ENCODE measurements at regions not wholly inside any gene's neighbourhood (a gene's known extent, or its start where the extent isn't known, plus 50 kb on each side); places are given as distances from the start of the nearest gene placed in this dataset.

DNA sequence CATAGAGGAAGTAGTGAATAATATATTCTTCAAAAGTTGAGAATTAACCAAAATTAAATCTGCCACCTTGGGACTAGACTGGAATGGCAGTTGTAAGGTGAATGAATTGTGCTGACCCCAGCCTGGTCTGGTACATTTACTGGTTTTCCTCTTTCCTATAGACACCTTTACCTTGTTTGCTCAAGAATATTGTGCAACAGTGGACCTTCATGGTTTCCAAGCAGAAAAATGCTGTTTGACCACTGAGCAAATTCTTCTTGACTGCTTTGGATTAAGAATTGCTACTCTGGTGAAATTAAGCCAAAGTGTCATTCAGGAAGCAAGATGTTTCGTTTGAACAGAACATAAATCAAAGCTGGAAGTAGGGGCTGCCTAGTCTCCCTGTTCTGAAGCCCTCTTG is 156.6 kb upstream of the TAB2 start:
- Histone ChIP-seq H3K9me3 (no peaks in the 10 kb centered on the region), H3K4me3 (no peak overlapping the region), H3K27ac (no peak overlapping the region), H3K36me3 (no peaks in the 10 kb centered on the region), H3K27me3 (no peaks in the 10 kb centered on the region), H3K4me1 (no peaks in the 10 kb centered on the region)
- TF ChIP-seq CTCF (IDR thresholded peaks at IDR 0.05) = no peak
- TF ChIP-seq POLR2A (IDR thresholded peaks at IDR 0.05) = no peak
- no peak for TF ChIP-seq POLR2AphosphoS5 (IDR thresholded peaks at IDR 0.05)
- intact Hi-C loops (cut with DNase I; ENCODE audit: low total_unique reads) = no loop called here
- DNase-seq (ENCODE audit: low spot score in 2 of 2) = no peak

- H3K27me3 ChIP-seq = no peaks in the 10 kb centered on the region
- intact Hi-C loops (cut with DNase I; ENCODE audit: low total_unique reads) = no loop called here
- no peaks in the 10 kb centered on the region for H3K9me3 ChIP-seq
- H3K36me3 ChIP-seq = no peaks in the 10 kb centered on the region
- TF ChIP-seq POLR2AphosphoS5 (IDR thresholded peaks at IDR 0.05) (no peak), CTCF (IDR thresholded peaks at IDR 0.05) (no peak), POLR2A (IDR thresholded peaks at IDR 0.05) (no peak)
- no peak overlapping the region for H3K27ac ChIP-seq
- no peak overlapping the region for H3K4me3 ChIP-seq
- DNase-seq (ENCODE audit: low spot score in 2 of 2) = no peak
- peaks cover 0 to 5% of the 10 kb centered on the region in 2 donors for H3K4me1 ChIP-seq
Measured at GRCh38 chr6:149162924-149163323, 154.6 kb upstream of the TAB2 start.

- Histone ChIP-seq H3K27me3 (no peaks in the 10 kb centered on the region), H3K36me3 (no peaks in the 10 kb centered on the region), H3K4me1 (peaks cover 0 to 5% of the 10 kb centered on the region in 2 donors), H3K27ac (no peak overlapping the region), H3K4me3 (no peak overlapping the region), H3K9me3 (no peaks in the 10 kb centered on the region)
- DNase-seq (ENCODE audit: low spot score in 2 of 2) = no peak
- intact Hi-C loops (cut with DNase I; ENCODE audit: low total_unique reads) = no loop called here
- no peak for TF ChIP-seq POLR2AphosphoS5 (IDR thresholded peaks at IDR 0.05)
- TF ChIP-seq POLR2A (IDR thresholded peaks at IDR 0.05) = no peak
- no peak for TF ChIP-seq CTCF (IDR thresholded peaks at IDR 0.05)
Measured at GRCh38 chr6:149164199-149164750, 153.2 kb upstream of the TAB2 start.

- no peaks in the 10 kb centered on the region for H3K27me3 ChIP-seq
- H3K27ac ChIP-seq = peak overlapping the region in 1 of 2 donors; percentile 10
- H3K4me1 ChIP-seq = peaks cover 0 to 5% of the 10 kb centered on the region in 2 donors
- TF ChIP-seq CTCF (IDR thresholded peaks at IDR 0.05) = no peak
- TF ChIP-seq POLR2AphosphoS5 (IDR thresholded peaks at IDR 0.05) = no peak
- TF ChIP-seq POLR2A (IDR thresholded peaks at IDR 0.05) = no peak
- DNase-seq (ENCODE audit: low spot score in 2 of 2) = no peak
- intact Hi-C loops (cut with DNase I; ENCODE audit: low total_unique reads) = no loop called here
- no peak overlapping the region for H3K4me3 ChIP-seq
- H3K36me3 ChIP-seq = no peaks in the 10 kb centered on the region
- H3K9me3 ChIP-seq = no peaks in the 10 kb centered on the region
Measured at GRCh38 chr6:149166336-149166735, 151.2 kb upstream of the TAB2 start.

GRCh38 chr6:149166747-149167146 is 150.8 kb upstream of the TAB2 start:
- peak overlapping the region in 1 of 2 donors; percentile 10 for H3K27ac ChIP-seq

More at GRCh38 chr6:149166747-149167146, 150.8 kb upstream of the TAB2 start:
- no peak for TF ChIP-seq CTCF (IDR thresholded peaks at IDR 0.05)
- no peak for TF ChIP-seq POLR2A (IDR thresholded peaks at IDR 0.05)
- no peak for TF ChIP-seq POLR2AphosphoS5 (IDR thresholded peaks at IDR 0.05)
- intact Hi-C loops (cut with DNase I; ENCODE audit: low total_unique reads) = no loop called here
- no peaks in the 10 kb centered on the region for H3K9me3 ChIP-seq
- peaks cover 0 to 5% of the 10 kb centered on the region in 2 donors for H3K4me1 ChIP-seq
- no peak for DNase-seq (ENCODE audit: low spot score in 2 of 2)
- no peaks in the 10 kb centered on the region for H3K27me3 ChIP-seq
- no peaks in the 10 kb centered on the region for H3K36me3 ChIP-seq
- no peak overlapping the region for H3K4me3 ChIP-seq

All from breast epithelium (tissue), 4 donors.